Body of pancreas (tissue), 4 donors: ENCODE measurements at regions not wholly inside any gene's neighbourhood (a gene's known extent, or its start where the extent isn't known, plus 50 kb on each side); places are given as distances from the start of the nearest gene placed in this dataset.

ENCODE experiments used
- ATAC-seq: fragments of 150-250 bp; one replicate; pipeline ENCODE4 v1.9.1; 2016
- DNase-seq, 4 donors: peaks; one replicate each; pipeline ENCODE4 v3.0.0-alpha.2; 2019
- H3K27ac ChIP-seq, 4 donors: fragments of 200-600 bp; sonication (generic); 1 replicate in 3 of 4; 2 replicates in 1 of 4; pipeline versions ENCODE4 v1.5.1 to v1.6.1; 2016 to 2019; ENCODE audit warnings: mild to moderate bottlenecking in 1 of 4, mixed read lengths in 1 of 4, moderate library complexity in 1 of 4
- H3K27me3 ChIP-seq, 2 donors: fragments of 200-600 bp; sonication (generic); one replicate each; pipeline ENCODE4 v1.6.0; 2016; ENCODE audit warnings: mild to moderate bottlenecking in 1 of 2
- H3K36me3 ChIP-seq, 2 donors: fragments of 200-600 bp; sonication (generic); replicated peaks in 1 of 2; 2 replicates each; pipeline ENCODE4 v1.5.1; 2016; ENCODE audit warnings: low read depth in 2 of 2; ENCODE audit not compliant: insufficient read depth in 1 of 2
- H3K4me1 ChIP-seq: fragments of 200-600 bp; sonication (generic); one replicate; pipeline ENCODE4 v1.6.0; 2016
- H3K4me3 ChIP-seq, 2 donors: fragments of 200-600 bp; sonication (generic); 1 replicate in 1 of 2; 2 replicates in 1 of 2; pipeline ENCODE4 v1.5.1; 2016 to 2019
- H3K9me3 ChIP-seq, 3 donors: fragments of 200-600 bp; sonication (generic); 1 replicate in 2 of 3; 2 replicates in 1 of 3; pipeline ENCODE4 v1.5.1; 2016
- POLR2A ChIP-seq, 3 donors: fragments of 450-650 bp; IDR thresholded peaks; one replicate each; pipeline ENCODE4 v1.6.1; 2016; ENCODE audit warnings: antibody characterized with exemption in 3 of 3, mild to moderate bottlenecking in 2 of 3
- WGBS, 2 donors: methylation state at CpG; one replicate each; pipeline ENCODE4 v1.1.5; 2017; 5-methylcytosine and 5-hydroxymethylcytosine counted together
- intact Hi-C: fragments of 100-400 bp; cut with DNase I; formaldehyde crosslinking; loops from one replicate; pipeline ENCODE4 v1.15.1; 2023
- TF ChIP-seq, protein P1 (sequence below), 7 experiments: fragments of 450-650 bp in 4 of 7; fragments of 200-600 bp in 3 of 7; sonication (generic) in 3 of 7; IDR thresholded peaks; one replicate each; pipeline ENCODE4 v1.5.1; 2016 to 2019; ENCODE audit warnings: antibody characterized with exemption in 7 of 7

DNA sequence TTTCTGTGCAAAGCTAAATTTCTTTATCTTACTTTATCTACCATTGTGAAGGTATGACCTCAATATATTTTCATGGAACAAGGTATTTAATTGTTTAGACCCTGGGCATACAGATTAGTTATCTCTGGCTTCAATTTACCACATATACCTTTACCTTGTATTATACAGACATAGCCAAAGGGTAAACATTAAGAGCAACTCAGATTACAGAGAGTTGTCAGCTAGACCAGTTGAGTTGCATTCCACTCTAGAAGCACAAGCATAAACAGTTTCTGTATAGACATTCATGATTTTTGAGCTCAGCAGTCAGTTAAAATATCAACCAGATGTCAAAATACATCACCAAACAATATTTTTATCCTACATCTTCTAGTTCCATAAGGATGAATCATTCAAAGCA is 857.3 kb upstream of the ZWINT start:
- intact Hi-C loops: no loop called here
- no peaks in the 10 kb centered on the region for H3K27me3 ChIP-seq

GRCh38 chr10:57202356-57202755 is 841.3 kb upstream of the ZWINT start:
- Histone ChIP-seq H3K4me3 (no peak overlapping the region), H3K9me3 (no peaks in the 10 kb centered on the region), H3K36me3 (no peaks in the 10 kb centered on the region), H3K27me3 (no peaks in the 10 kb centered on the region), H3K4me1 (no peaks in the 10 kb centered on the region), H3K27ac (no peak overlapping the region)
- ATAC-seq (no peak), DNase-seq (no peak)
- intact Hi-C loops: no loop called here
- 50 to 83% methylated on average over 1 of the region's 1 CpG for WGBS, 2 donors
- no peak for TF ChIP-seq POLR2A (IDR thresholded peaks at IDR 0.05)
- TF ChIP-seq, protein P1, sequence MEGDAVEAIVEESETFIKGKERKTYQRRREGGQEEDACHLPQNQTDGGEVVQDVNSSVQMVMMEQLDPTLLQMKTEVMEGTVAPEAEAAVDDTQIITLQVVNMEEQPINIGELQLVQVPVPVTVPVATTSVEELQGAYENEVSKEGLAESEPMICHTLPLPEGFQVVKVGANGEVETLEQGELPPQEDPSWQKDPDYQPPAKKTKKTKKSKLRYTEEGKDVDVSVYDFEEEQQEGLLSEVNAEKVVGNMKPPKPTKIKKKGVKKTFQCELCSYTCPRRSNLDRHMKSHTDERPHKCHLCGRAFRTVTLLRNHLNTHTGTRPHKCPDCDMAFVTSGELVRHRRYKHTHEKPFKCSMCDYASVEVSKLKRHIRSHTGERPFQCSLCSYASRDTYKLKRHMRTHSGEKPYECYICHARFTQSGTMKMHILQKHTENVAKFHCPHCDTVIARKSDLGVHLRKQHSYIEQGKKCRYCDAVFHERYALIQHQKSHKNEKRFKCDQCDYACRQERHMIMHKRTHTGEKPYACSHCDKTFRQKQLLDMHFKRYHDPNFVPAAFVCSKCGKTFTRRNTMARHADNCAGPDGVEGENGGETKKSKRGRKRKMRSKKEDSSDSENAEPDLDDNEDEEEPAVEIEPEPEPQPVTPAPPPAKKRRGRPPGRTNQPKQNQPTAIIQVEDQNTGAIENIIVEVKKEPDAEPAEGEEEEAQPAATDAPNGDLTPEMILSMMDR (IDR thresholded peaks at IDR 0.05): no peak

More for the DNA sequence above, 857.3 kb upstream of the ZWINT start:
- DNase-seq (no peak), ATAC-seq (no peak)
- TF ChIP-seq, protein P1 (IDR thresholded peaks at IDR 0.05): no peak
- TF ChIP-seq POLR2A (IDR thresholded peaks at IDR 0.05): no peak
- Histone ChIP-seq H3K36me3 (no peaks in the 10 kb centered on the region), H3K4me1 (no peaks in the 10 kb centered on the region), H3K9me3 (no peaks in the 10 kb centered on the region), H3K4me3 (no peak overlapping the region), H3K27ac (no peak overlapping the region)

DNA sequence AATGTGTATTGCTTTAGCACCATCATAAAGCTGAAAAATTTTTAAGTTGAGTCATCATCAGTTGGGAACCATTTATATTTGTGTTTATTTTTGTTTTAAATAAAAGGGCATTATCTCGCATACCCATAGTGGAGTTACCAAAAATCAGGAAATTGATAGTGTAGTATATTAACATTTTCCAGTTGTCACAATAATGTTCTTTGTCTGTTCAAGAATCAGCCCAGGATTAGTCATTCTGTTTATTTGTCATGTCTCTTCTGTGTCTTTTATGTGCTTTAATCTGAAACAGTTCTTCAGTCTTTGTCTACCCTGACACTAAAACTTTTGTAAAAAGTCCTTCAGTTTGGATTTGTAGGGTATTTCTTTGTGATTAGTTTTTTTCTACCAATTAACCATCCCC is 827.8 kb upstream of the ZWINT start:
- no peaks in the 10 kb centered on the region for H3K27me3 ChIP-seq
- H3K4me3 ChIP-seq: no peak overlapping the region
- intact Hi-C loops: no loop called here
- no peak for TF ChIP-seq POLR2A (IDR thresholded peaks at IDR 0.05)
- no peak overlapping the region for H3K27ac ChIP-seq
- ATAC-seq (no peak), DNase-seq (no peak)
- WGBS, 2 donors: 64 to 73% methylated on average over 1 of the region's 1 CpG
- no peaks in the 10 kb centered on the region for H3K36me3 ChIP-seq
- H3K4me1 ChIP-seq: no peaks in the 10 kb centered on the region
- H3K9me3 ChIP-seq: no peaks in the 10 kb centered on the region

GRCh38 chr10:57186201-57186600 is 825.1 kb upstream of the ZWINT start:
- no peak overlapping the region for H3K4me3 ChIP-seq
- no peaks in the 10 kb centered on the region for H3K27me3 ChIP-seq
- ATAC-seq (no peak), DNase-seq (no peak)
- 67 to 69% methylated on average over 1 of the region's 1 CpG for WGBS, 2 donors
- H3K4me1 ChIP-seq: no peaks in the 10 kb centered on the region
- TF ChIP-seq, protein P1 (IDR thresholded peaks at IDR 0.05): no peak
- TF ChIP-seq POLR2A (IDR thresholded peaks at IDR 0.05): no peak
- H3K9me3 ChIP-seq: no peaks in the 10 kb centered on the region
- intact Hi-C loops: no loop called here
- H3K27ac ChIP-seq: no peak overlapping the region
- H3K36me3 ChIP-seq: no peaks in the 10 kb centered on the region

GRCh38 chr10:57169597-57169996 is 808.5 kb upstream of the ZWINT start:
- no peak for TF ChIP-seq POLR2A (IDR thresholded peaks at IDR 0.05)
- TF ChIP-seq, protein P1 (IDR thresholded peaks at IDR 0.05): no peak
- WGBS, 2 donors: 0% methylated on average over 1 of the region's 1 CpG

More at GRCh38 chr10:57169597-57169996, 808.5 kb upstream of the ZWINT start:
- Histone ChIP-seq H3K36me3 (no peaks in the 10 kb centered on the region), H3K4me1 (no peaks in the 10 kb centered on the region), H3K27ac (no peak overlapping the region), H3K4me3 (no peak overlapping the region), H3K9me3 (no peaks in the 10 kb centered on the region), H3K27me3 (no peaks in the 10 kb centered on the region)
- ATAC-seq (no peak), DNase-seq (no peak)
- intact Hi-C loops: no loop called here
